Body of pancreas (tissue), 4 donors: ENCODE measurements at regions not wholly inside any gene's neighbourhood (a gene's known extent, or its start where the extent isn't known, plus 50 kb on each side); places are given as distances from the start of the nearest gene placed in this dataset.

ENCODE experiments used
- POLR2A ChIP-seq, 3 donors: fragments of 450-650 bp; IDR thresholded peaks; one replicate each; pipeline ENCODE4 v1.6.1; 2016; ENCODE audit warnings: antibody characterized with exemption in 3 of 3, mild to moderate bottlenecking in 2 of 3
- TF ChIP-seq, protein P1 (sequence below), 7 experiments: fragments of 450-650 bp in 4 of 7; fragments of 200-600 bp in 3 of 7; sonication (generic) in 3 of 7; IDR thresholded peaks; one replicate each; pipeline ENCODE4 v1.5.1; 2016 to 2019; ENCODE audit warnings: antibody characterized with exemption in 7 of 7

DNA sequence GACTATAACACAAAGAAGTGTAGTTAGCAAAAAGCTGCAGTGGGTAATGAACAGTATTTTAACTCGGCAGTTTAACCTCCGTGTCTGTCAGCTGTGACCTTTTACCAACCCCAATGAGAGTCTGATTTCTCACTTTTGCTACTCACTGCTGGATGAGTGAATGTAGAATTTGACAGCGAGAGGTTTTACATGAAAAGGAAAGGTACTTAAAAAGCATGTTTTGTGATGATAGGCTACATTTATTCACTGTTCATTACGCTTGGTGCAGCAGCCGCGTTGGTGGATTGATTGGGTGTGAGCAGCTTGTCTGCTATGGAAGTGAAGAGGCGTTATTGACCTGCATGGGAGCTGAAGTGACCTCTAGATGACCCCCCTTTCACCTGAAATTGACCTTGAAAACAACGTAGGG lies 867.7 kb downstream of the NR2F1-AS1 start:
- TF ChIP-seq, protein P1, sequence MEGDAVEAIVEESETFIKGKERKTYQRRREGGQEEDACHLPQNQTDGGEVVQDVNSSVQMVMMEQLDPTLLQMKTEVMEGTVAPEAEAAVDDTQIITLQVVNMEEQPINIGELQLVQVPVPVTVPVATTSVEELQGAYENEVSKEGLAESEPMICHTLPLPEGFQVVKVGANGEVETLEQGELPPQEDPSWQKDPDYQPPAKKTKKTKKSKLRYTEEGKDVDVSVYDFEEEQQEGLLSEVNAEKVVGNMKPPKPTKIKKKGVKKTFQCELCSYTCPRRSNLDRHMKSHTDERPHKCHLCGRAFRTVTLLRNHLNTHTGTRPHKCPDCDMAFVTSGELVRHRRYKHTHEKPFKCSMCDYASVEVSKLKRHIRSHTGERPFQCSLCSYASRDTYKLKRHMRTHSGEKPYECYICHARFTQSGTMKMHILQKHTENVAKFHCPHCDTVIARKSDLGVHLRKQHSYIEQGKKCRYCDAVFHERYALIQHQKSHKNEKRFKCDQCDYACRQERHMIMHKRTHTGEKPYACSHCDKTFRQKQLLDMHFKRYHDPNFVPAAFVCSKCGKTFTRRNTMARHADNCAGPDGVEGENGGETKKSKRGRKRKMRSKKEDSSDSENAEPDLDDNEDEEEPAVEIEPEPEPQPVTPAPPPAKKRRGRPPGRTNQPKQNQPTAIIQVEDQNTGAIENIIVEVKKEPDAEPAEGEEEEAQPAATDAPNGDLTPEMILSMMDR (IDR thresholded peaks at IDR 0.05): no peak
- TF ChIP-seq POLR2A (IDR thresholded peaks at IDR 0.05): no peak
